ENCODE measurements at regions not wholly inside any gene's neighbourhood (a gene's known extent, or its start where the extent isn't known, plus 50 kb on each side); places are given as distances from the start of the nearest gene placed in this dataset.
A peak's percentile ranks its signal among the peaks of the same experiment; 100 is the strongest.

DNA sequence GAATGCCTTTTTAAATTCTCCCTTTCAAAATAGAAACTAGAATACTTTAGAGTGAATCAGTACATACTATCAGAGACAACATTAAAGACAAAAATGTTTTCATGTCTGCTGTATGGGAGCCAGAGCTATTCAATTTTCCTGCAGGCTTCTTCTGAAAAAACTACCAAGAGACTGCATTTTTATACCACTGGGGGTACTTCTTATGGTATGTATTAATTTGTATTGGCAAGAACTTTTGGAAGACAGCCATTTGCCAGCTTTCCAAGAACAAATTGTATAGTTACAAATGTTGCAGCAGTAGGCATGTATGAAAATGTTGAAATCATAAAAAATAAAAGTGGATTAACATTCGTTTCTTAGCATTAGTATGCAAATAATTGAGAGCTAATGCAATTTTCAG is 1010.0 kb upstream of the CADM2 start:
- TF ChIP-seq, protein P1, sequence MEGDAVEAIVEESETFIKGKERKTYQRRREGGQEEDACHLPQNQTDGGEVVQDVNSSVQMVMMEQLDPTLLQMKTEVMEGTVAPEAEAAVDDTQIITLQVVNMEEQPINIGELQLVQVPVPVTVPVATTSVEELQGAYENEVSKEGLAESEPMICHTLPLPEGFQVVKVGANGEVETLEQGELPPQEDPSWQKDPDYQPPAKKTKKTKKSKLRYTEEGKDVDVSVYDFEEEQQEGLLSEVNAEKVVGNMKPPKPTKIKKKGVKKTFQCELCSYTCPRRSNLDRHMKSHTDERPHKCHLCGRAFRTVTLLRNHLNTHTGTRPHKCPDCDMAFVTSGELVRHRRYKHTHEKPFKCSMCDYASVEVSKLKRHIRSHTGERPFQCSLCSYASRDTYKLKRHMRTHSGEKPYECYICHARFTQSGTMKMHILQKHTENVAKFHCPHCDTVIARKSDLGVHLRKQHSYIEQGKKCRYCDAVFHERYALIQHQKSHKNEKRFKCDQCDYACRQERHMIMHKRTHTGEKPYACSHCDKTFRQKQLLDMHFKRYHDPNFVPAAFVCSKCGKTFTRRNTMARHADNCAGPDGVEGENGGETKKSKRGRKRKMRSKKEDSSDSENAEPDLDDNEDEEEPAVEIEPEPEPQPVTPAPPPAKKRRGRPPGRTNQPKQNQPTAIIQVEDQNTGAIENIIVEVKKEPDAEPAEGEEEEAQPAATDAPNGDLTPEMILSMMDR (IDR thresholded peaks at IDR 0.05; ENCODE audit: control insufficient read depth, extremely low read depth, insufficient read depth), result no peak
- H3K4me3 ChIP-seq (ENCODE audit: low read depth, low read length), result no peak overlapping the region
- DNase-seq (ENCODE audit: low read depth), result no peak

DNA sequence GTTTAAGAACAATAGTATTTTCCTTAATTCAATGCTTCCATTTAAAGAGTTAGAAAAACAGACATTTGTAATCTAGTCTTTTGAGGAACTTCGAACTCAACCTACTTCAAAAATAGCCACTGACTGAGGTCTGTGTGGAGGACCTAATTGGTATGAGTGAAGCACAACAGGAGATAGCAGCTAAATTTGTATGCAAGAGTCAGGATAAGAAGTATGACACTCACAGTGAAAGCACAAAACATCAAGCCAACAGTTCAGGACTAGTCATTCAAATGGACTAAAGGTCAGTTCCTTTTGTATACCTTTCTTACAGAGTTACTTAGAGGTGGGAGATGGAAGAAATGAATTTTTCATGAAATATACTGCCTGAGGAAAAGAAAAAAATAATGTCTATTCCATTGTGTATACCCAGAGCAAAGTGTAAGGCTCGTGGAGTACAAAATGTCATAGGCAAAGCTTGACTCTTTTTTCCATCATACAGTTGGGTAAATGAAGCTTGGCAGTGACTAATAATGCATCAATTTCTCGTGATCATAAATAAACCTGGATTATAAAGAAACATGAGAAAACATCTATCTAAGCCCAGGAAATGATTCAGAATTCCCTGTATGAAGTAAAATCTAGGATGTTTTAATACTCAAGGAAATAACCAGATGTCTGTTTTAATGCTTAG is 1005.2 kb upstream of the CADM2 start:
- no peak overlapping the region for H3K4me3 ChIP-seq (ENCODE audit: low read depth, low read length)
- TF ChIP-seq, protein P1 (IDR thresholded peaks at IDR 0.05; ENCODE audit: control insufficient read depth, extremely low read depth, insufficient read depth), result no peak
- no peak for DNase-seq (ENCODE audit: low read depth)

DNA sequence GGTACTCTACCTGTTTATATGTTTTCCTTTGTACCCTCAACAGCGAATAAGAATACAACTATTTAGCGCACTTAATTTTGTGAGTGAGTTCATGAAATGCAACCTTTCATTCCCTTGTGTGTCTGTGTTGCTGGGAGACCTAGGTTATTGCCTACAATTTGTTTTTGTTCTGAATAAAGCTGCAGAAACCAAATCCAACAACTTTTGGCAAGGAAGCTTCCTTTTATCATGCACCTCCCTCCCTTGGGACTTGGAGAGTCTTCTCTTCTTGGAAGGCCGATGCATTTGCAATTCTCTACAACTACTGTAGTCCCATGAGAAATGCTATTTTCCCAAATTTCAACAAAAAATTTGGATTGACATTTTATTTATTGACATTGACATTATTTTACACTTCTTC is 1002.4 kb upstream of the CADM2 start:
- DNase-seq (ENCODE audit: low read depth), result no peak
- no peak overlapping the region for H3K4me3 ChIP-seq (ENCODE audit: low read depth, low read length)
- TF ChIP-seq, protein P1 (IDR thresholded peaks at IDR 0.05; ENCODE audit: control insufficient read depth, extremely low read depth, insufficient read depth), result no peak

DNA sequence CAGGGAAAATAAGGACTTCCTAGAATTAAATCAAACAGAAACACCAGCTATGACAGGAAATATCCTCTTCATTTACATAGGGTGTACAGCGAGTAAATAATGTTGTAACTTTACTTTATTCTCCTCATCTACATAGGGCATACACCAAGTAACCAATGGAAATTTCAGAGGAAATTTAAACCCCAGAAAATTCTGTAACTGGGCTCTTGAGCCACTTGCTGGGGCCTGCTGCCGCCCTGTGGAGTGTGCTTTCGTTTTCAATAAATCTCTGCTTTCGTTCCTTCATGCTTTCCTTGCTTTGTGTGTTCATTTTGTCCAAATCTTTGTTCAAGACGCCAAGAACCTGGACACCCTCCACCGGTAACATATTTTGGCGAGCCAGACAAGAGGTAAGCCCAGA is 990.4 kb upstream of the CADM2 start:
- no peak for DNase-seq (ENCODE audit: low read depth)
- no peak overlapping the region for H3K4me3 ChIP-seq (ENCODE audit: low read depth, low read length)
- TF ChIP-seq, protein P1 (IDR thresholded peaks at IDR 0.05; ENCODE audit: control insufficient read depth, extremely low read depth, insufficient read depth), result peak; percentile 41

DNA sequence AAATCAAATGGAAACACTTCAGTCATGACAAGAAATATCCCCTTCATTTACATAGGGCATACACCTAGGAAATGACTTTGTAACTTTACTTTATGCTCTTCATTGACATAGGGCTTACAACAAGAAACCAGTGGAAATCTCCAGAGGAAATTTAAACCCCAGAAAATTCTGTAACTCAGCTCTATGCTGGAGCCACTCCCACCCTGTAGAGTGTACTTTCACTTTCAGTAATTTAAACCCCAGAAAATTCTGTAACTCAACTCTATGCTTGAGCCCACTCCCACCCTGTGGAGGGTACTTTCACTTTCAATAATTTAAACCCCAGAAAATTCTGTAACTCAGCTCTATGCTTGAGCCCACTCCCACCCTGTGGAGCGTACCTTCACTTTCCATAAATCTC is 987.1 kb upstream of the CADM2 start:
- no peak overlapping the region for H3K4me3 ChIP-seq (ENCODE audit: low read depth, low read length)
- TF ChIP-seq, protein P1 (IDR thresholded peaks at IDR 0.05; ENCODE audit: control insufficient read depth, extremely low read depth, insufficient read depth), result no peak
- no peak for DNase-seq (ENCODE audit: low read depth)

DNA sequence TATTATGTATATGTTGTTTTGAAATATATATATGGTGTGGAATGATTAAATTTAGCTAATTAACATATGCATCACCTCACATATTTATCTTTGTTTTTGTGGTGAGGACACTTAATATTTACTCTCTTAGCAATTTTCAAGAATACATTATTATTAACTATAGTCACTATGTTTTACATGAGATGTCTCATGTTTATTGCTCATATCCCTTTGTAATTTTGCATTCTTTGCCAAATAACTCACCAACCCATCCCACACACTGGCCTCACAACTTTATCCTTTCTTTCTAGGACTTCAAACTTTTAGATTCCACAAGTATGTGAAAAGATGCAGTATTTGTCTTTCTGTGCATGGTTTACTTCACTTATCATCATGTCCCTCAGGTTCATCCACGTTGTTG is 950.2 kb upstream of the CADM2 start:
- DNase-seq (ENCODE audit: low read depth), result no peak

More for the DNA sequence above, 950.2 kb upstream of the CADM2 start:
- TF ChIP-seq, protein P1 (IDR thresholded peaks at IDR 0.05; ENCODE audit: control insufficient read depth, extremely low read depth, insufficient read depth), result no peak
- no peak overlapping the region for H3K4me3 ChIP-seq (ENCODE audit: low read depth, low read length)
